PFSK-1 (cell line): ENCODE measurements at regions not wholly inside any gene's neighbourhood (a gene's known extent, or its start where the extent isn't known, plus 50 kb on each side); places are given as distances from the start of the nearest gene placed in this dataset.

Experiments used
- FOXP2 ChIP-seq: optimal IDR thresholded peaks from 2 replicates; pipeline ENCODE3; 2011; ENCODE audit warnings: borderline replicate concordance, control low read depth, inconsistent platforms; ENCODE audit not compliant: insufficient read depth; ENCODE audit errors: extremely low read length, extremely low read depth
- POLR2AphosphoS5 ChIP-seq: IDR thresholded peaks from 2 replicates; pipeline ENCODE4 v1.6.1; 2012; ENCODE audit warnings: low read depth, mild to moderate bottlenecking, control low read depth, low read length, moderate library complexity
- REST ChIP-seq, 2 experiments: IDR thresholded peaks; 2 replicates each; pipeline versions ENCODE4 v1.6.1 to v1.8.0; 2011 to 2012; ENCODE audit warnings: low read depth in 2 of 2, low read length in 2 of 2, control low read depth in 1 of 2, inconsistent platforms in 1 of 2, mild to moderate bottlenecking in 1 of 2, moderate library complexity in 1 of 2; ENCODE audit not compliant: insufficient read depth in 1 of 2
- SIN3A ChIP-seq: IDR thresholded peaks from 2 replicates; pipeline ENCODE4 v1.6.1; 2012; ENCODE audit warnings: mild to moderate bottlenecking, low read length, moderate library complexity, borderline replicate concordance; ENCODE audit not compliant: insufficient read depth
- TAF1 ChIP-seq: IDR thresholded peaks from 2 replicates; pipeline ENCODE4 v1.6.1; 2012; ENCODE audit warnings: low read length, control low read depth, borderline replicate concordance; ENCODE audit not compliant: insufficient read depth

DNA sequence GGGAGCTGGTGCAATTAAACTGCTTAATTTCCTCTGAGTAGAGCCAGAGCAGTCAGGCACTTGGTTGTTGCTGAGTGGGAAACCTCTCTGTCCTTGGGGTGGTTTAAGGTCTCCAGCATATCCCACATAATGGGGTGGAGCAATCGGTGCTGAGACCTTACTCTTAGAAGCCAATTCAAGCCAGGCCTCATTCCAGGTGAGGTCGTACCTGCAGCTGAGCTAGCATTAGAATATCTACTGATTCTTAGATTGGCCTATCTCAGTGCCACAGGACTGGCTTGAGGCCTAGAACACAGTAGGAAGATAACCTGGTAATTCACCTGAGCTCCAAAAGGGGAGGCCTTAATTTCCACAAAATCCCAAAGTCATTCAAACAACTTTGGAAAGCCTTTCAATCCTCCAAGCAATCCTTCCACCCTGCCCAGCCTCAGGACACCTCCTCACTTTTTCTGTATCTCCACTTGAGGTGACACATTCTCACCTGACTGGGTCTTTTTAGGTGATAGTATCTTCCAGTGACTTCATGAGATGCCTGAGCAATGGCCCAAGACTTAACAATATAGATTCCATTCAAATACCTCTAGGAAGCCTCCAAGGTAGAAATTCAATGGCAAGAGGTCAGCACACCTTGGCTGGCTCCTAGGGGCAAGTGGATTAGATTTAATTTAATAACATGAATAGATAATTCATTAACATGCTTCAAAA is 91.0 kb downstream of the FEM1C start:
- TF ChIP-seq SIN3A (no peak), FOXP2 (no peak)

DNA sequence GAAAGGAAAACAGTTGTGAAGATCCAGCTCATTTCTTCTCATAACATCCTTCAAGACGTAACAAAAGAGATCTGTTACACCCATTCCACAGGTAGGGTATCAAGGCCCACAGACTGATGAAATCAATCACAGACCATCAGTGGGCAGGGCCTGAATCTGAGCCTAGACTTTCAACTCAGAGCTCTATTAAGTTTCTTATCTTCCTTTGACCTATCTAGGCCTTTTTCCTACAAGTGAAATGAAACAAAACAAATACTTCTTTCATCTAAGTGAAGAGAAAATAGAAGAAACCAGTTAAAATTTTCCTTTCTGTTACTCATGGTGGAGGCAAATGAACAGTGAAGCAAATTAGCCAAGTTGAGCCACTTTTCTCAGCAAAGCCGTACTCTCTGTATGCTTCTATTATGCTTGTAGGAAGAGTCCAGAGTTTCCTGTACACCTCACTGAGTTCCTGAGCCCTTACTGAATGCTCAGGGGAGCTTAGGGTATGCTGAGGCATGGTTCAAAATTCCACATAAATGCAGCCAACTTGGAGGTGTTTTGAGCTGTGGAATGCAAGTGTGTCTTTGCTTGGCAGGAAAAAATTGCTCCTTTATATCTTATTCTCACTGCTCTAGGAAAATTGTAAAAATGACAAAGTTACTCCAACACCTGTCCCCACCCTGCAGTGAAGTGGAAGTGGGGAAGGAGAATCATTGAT is 91.9 kb downstream of the FEM1C start:
- no peak for TF ChIP-seq TAF1
- no peak for TF ChIP-seq FOXP2

- TF ChIP-seq REST (IDR thresholded peaks at IDR 0.05; ENCODE audit: insufficient read depth in 1 of 2, low read depth in 2 of 2, low read length in 2 of 2) (no peak), TAF1 (no peak), FOXP2 (no peak), SIN3A (no peak), POLR2AphosphoS5 (no peak)
Measured at GRCh38 chr5:115452083-115452482, 92.5 kb downstream of the FEM1C start.

- no peak for TF ChIP-seq REST (IDR thresholded peaks at IDR 0.05; ENCODE audit: insufficient read depth in 1 of 2, low read depth in 2 of 2, low read length in 2 of 2)
- no peak for TF ChIP-seq FOXP2
- TF ChIP-seq POLR2AphosphoS5 = no peak
- TF ChIP-seq SIN3A = no peak
- TF ChIP-seq TAF1 = no peak
Measured at GRCh38 chr5:115450741-115451140, 93.8 kb downstream of the FEM1C start.

DNA sequence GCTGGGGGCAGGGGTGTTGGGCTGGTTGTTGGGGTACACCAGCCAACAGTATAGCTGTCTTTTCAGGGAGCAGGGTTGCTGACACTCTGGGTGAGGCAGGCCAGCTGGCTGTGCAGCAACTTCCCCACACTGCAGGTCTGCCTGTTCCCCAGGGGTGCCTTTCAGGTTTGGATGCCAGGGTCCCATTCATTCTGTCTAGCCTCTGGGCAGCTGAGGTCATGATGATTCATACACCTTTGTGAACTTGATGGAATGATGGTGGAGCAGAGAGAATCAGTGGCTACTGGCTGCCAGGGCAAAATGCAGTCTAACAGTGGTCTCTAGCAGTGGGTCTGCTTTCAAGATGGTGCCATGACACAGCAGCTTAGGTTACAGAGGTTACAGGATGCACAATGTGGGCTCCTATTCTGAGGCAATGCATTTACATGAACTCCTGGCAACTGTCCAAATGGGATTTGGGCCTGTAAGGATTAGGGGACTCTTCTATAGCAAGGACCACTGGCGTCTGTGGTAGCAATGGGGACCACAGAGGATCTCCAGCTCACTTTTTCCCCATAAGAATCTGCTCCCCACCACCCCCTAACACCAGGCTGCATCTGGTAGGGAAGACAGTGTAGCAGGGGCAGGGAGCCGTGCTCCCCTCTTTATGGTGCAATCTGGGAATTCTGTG is 103.7 kb downstream of the FEM1C start:
- TF ChIP-seq SIN3A (no peak), TAF1 (no peak), REST (IDR thresholded peaks at IDR 0.05; ENCODE audit: insufficient read depth in 1 of 2, low read depth in 2 of 2, low read length in 2 of 2) (no peak), FOXP2 (no peak), POLR2AphosphoS5 (no peak)

- TF ChIP-seq FOXP2 (no peak), TAF1 (no peak), SIN3A (no peak), POLR2AphosphoS5 (no peak), REST (IDR thresholded peaks at IDR 0.05; ENCODE audit: insufficient read depth in 1 of 2, low read depth in 2 of 2, low read length in 2 of 2) (no peak)
Measured at GRCh38 chr5:115439639-115440038, 104.9 kb downstream of the FEM1C start.
